ENCODE measurements at regions not wholly inside any gene's neighbourhood (a gene's known extent, or its start where the extent isn't known, plus 50 kb on each side); places are given as distances from the start of the nearest gene placed in this dataset.
"Not testable (repeated sequence)": the region's sequence is repeated elsewhere in the genome, so short reads cannot be mapped to it uniquely, and the experiment has no call there.

- Mint-ChIP-seq H3K27ac (no peak overlapping the region), H3K27me3 (no peaks in the 10 kb centered on the region), H3K9me3 (peaks cover 0 to 8% of the 10 kb centered on the region in 2 donors), H3K36me3 (no peaks in the 10 kb centered on the region), H3K4me3 (no peak overlapping the region), H3K4me1 (no peaks in the 10 kb centered on the region)
- ATAC-seq (replicated peaks) (no peak), DNase-seq (no peak)
Measured at GRCh38 chr5:13246053-13246452, 698.4 kb downstream of the DNAH5 start.

GRCh38 chr5:13244151-13244550 is 700.3 kb downstream of the DNAH5 start:
- Mint-ChIP-seq H3K4me3 (no peak overlapping the region), H3K9me3 (peaks cover 0 to 8% of the 10 kb centered on the region in 2 donors), H3K27ac (no peak overlapping the region), H3K27me3 (no peaks in the 10 kb centered on the region), H3K4me1 (no peaks in the 10 kb centered on the region), H3K36me3 (no peaks in the 10 kb centered on the region)
- ATAC-seq (replicated peaks) (no peak), DNase-seq (no peak)

- no peaks in the 10 kb centered on the region for H3K4me1 Mint-ChIP-seq
- no peak overlapping the region for H3K27ac Mint-ChIP-seq
- H3K4me3 Mint-ChIP-seq: no peak overlapping the region
- H3K27me3 Mint-ChIP-seq: no peaks in the 10 kb centered on the region
- no peak for ATAC-seq (replicated peaks)
- no peak for DNase-seq
- no peaks in the 10 kb centered on the region for H3K36me3 Mint-ChIP-seq
- H3K9me3 Mint-ChIP-seq: peaks cover 5% of the 10 kb centered on the region in 2 donors
Measured at GRCh38 chr5:13227513-13227912, 717.0 kb downstream of the DNAH5 start.

GRCh38 chr5:13218518-13218917 is 726.0 kb downstream of the DNAH5 start:
- Mint-ChIP-seq H3K4me1 (no peaks in the 10 kb centered on the region), H3K27ac (no peak overlapping the region), H3K27me3 (no peaks in the 10 kb centered on the region), H3K4me3 (no peak overlapping the region), H3K9me3 (peaks cover 0 to 1% of the 10 kb centered on the region in 2 donors), H3K36me3 (no peaks in the 10 kb centered on the region)
- DNase-seq (no peak), ATAC-seq (replicated peaks) (peak in 1 of 2 donors; percentile 33)

GRCh38 chr5:13217636-13218035 is 726.9 kb downstream of the DNAH5 start:
- ATAC-seq (replicated peaks): no peak
- H3K27ac Mint-ChIP-seq: no peak overlapping the region
- no peak overlapping the region for H3K4me3 Mint-ChIP-seq
- no peak for DNase-seq
- no peaks in the 10 kb centered on the region for H3K4me1 Mint-ChIP-seq
- H3K36me3 Mint-ChIP-seq: no peaks in the 10 kb centered on the region
- no peaks in the 10 kb centered on the region for H3K27me3 Mint-ChIP-seq
- peaks cover 0 to 1% of the 10 kb centered on the region in 2 donors for H3K9me3 Mint-ChIP-seq

GRCh38 chr5:13215806-13216205 is 728.7 kb downstream of the DNAH5 start:
- H3K27me3 Mint-ChIP-seq: no peaks in the 10 kb centered on the region
- ATAC-seq (replicated peaks) (no peak), DNase-seq (no peak)
- no peaks in the 10 kb centered on the region for H3K36me3 Mint-ChIP-seq
- no peaks in the 10 kb centered on the region for H3K4me1 Mint-ChIP-seq
- H3K9me3 Mint-ChIP-seq: peaks cover 0 to 1% of the 10 kb centered on the region in 2 donors
- no peak overlapping the region for H3K4me3 Mint-ChIP-seq
- H3K27ac Mint-ChIP-seq: no peak overlapping the region

- Mint-ChIP-seq H3K27me3 (no peaks in the 10 kb centered on the region), H3K4me1 (no peaks in the 10 kb centered on the region), H3K36me3 (no peaks in the 10 kb centered on the region), H3K27ac (no peak overlapping the region), H3K4me3 (no peak overlapping the region), H3K9me3 (peaks cover 0 to 1% of the 10 kb centered on the region in 2 donors)
- DNase-seq (no peak), ATAC-seq (replicated peaks) (no peak)
Measured at GRCh38 chr5:13215370-13215769, 729.1 kb downstream of the DNAH5 start.

- H3K27ac Mint-ChIP-seq: no peak overlapping the region
- no peaks in the 10 kb centered on the region for H3K27me3 Mint-ChIP-seq
- H3K4me1 Mint-ChIP-seq: no peaks in the 10 kb centered on the region
- ATAC-seq (replicated peaks) (no peak), DNase-seq (no peak)
- H3K9me3 Mint-ChIP-seq: peaks cover 0 to 1% of the 10 kb centered on the region in 2 donors
- no peaks in the 10 kb centered on the region for H3K36me3 Mint-ChIP-seq
- no peak overlapping the region for H3K4me3 Mint-ChIP-seq
Measured at GRCh38 chr5:13214182-13214581, 730.3 kb downstream of the DNAH5 start.

GRCh38 chr5:13212886-13213285 is 731.6 kb downstream of the DNAH5 start:
- H3K9me3 Mint-ChIP-seq: peaks cover 0 to 1% of the 10 kb centered on the region in 2 donors
- no peaks in the 10 kb centered on the region for H3K4me1 Mint-ChIP-seq
- H3K36me3 Mint-ChIP-seq: no peaks in the 10 kb centered on the region
- ATAC-seq (replicated peaks): no peak
- no peak for DNase-seq
- no peak overlapping the region for H3K27ac Mint-ChIP-seq
- H3K4me3 Mint-ChIP-seq: no peak overlapping the region
- H3K27me3 Mint-ChIP-seq: no peaks in the 10 kb centered on the region

- peaks cover 0 to 1% of the 10 kb centered on the region in 2 donors for H3K9me3 Mint-ChIP-seq
- H3K27ac Mint-ChIP-seq: no peak overlapping the region
- DNase-seq: no peak
- H3K4me3 Mint-ChIP-seq: no peak overlapping the region
- H3K36me3 Mint-ChIP-seq: no peaks in the 10 kb centered on the region
- no peak for ATAC-seq (replicated peaks)
- no peaks in the 10 kb centered on the region for H3K27me3 Mint-ChIP-seq
- H3K4me1 Mint-ChIP-seq: no peaks in the 10 kb centered on the region
Measured at GRCh38 chr5:13211064-13211463, 733.4 kb downstream of the DNAH5 start.

- no peaks in the 10 kb centered on the region for H3K36me3 Mint-ChIP-seq
- peaks cover 2 to 9% of the 10 kb centered on the region in 2 donors for H3K9me3 Mint-ChIP-seq
- DNase-seq (no peak), ATAC-seq (replicated peaks) (no peak)
- no peak overlapping the region for H3K27ac Mint-ChIP-seq
- H3K4me1 Mint-ChIP-seq: no peaks in the 10 kb centered on the region
- H3K4me3 Mint-ChIP-seq: no peak overlapping the region
- H3K27me3 Mint-ChIP-seq: no peaks in the 10 kb centered on the region
Measured at GRCh38 chr5:13207112-13207511, 737.4 kb downstream of the DNAH5 start.

GRCh38 chr5:13201022-13201421 is 743.5 kb downstream of the DNAH5 start:
- Mint-ChIP-seq H3K4me1 (no peaks in the 10 kb centered on the region), H3K4me3 (no peak overlapping the region), H3K27ac (no peak overlapping the region), H3K36me3 (no peaks in the 10 kb centered on the region), H3K9me3 (peaks cover 7 to 16% of the 10 kb centered on the region in 2 donors), H3K27me3 (no peaks in the 10 kb centered on the region)
- ATAC-seq (replicated peaks) (no peak), DNase-seq (no peak)

- peaks cover 7 to 12% of the 10 kb centered on the region in 2 donors for H3K9me3 Mint-ChIP-seq
- not testable (repeated sequence) for H3K27me3 Mint-ChIP-seq; DNase-seq; H3K27ac Mint-ChIP-seq; H3K4me1 Mint-ChIP-seq; H3K4me3 Mint-ChIP-seq; H3K36me3 Mint-ChIP-seq; ATAC-seq (replicated peaks)
Measured at GRCh38 chr5:13198226-13198625, 746.3 kb downstream of the DNAH5 start.

GRCh38 chr5:13189532-13189931 is 755.0 kb downstream of the DNAH5 start:
- no peaks in the 10 kb centered on the region for H3K4me1 Mint-ChIP-seq
- ATAC-seq (replicated peaks) (no peak), DNase-seq (no peak)
- H3K36me3 Mint-ChIP-seq: no peaks in the 10 kb centered on the region
- H3K27me3 Mint-ChIP-seq: no peaks in the 10 kb centered on the region
- no peak overlapping the region for H3K4me3 Mint-ChIP-seq
- no peaks in the 10 kb centered on the region for H3K9me3 Mint-ChIP-seq
- no peak overlapping the region for H3K27ac Mint-ChIP-seq

- Mint-ChIP-seq H3K27ac (no peak overlapping the region), H3K27me3 (no peaks in the 10 kb centered on the region), H3K4me1 (no peaks in the 10 kb centered on the region), H3K36me3 (no peaks in the 10 kb centered on the region), H3K4me3 (no peak overlapping the region), H3K9me3 (peaks cover 0 to 1% of the 10 kb centered on the region in 2 donors)
- DNase-seq: no peak
- ATAC-seq (replicated peaks): no peak
Measured at GRCh38 chr5:13188371-13188770, 756.1 kb downstream of the DNAH5 start.

- Mint-ChIP-seq H3K4me3 (no peak overlapping the region), H3K4me1 (no peaks in the 10 kb centered on the region), H3K27ac (no peak overlapping the region), H3K27me3 (no peaks in the 10 kb centered on the region), H3K36me3 (no peaks in the 10 kb centered on the region), H3K9me3 (peaks cover 0 to 1% of the 10 kb centered on the region in 2 donors)
- no peak for DNase-seq
- ATAC-seq (replicated peaks): no peak
Measured at GRCh38 chr5:13187186-13187585, 757.3 kb downstream of the DNAH5 start.
